ENCODE measurements at regions not wholly inside any gene's neighbourhood (a gene's known extent, or its start where the extent isn't known, plus 50 kb on each side); places are given as distances from the start of the nearest gene placed in this dataset.

DNA sequence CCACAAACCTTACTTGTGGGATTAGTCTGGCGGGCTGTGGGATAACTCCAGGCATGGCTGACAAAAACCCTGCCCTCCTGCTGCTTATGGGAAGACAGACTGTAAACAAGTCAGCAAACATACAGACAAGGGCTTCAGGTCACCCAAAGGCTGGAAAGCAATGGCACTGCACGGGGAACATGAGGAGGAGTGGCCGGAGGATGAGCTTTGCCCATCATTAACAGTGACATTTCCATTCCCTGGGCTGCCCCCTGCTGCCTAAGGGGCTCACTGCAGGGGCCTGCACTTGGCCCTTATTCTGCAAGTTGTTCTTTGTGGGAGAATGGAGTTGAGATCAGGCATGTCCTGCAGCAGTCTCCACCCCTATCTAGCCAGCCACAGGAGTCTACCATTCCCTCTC, 91.3 kb downstream of the UQCRFS1 start:
- intact Hi-C loops (cut with DNase I): loop anchor here in 2 of 10 donors (10.0 kb wide), 1 partner anchor 143 kb away; no protein-coding TSS in a partner anchor
- Histone ChIP-seq H3K36me3 (no peaks in the 10 kb centered on the region), H3K27me3 (peaks cover 0 to 23% (median 8%) of the 10 kb centered on the region in 7 donors), H3K4me1 (no peaks in the 10 kb centered on the region), H3K4me3 (no peak overlapping the region), H3K27ac (no peak overlapping the region), H3K9me3 (no peaks in the 10 kb centered on the region)
- WGBS, 2 donors: 30 to 36% methylated on average over 3 of the region's 3 CpGs
- TF ChIP-seq, protein P1, sequence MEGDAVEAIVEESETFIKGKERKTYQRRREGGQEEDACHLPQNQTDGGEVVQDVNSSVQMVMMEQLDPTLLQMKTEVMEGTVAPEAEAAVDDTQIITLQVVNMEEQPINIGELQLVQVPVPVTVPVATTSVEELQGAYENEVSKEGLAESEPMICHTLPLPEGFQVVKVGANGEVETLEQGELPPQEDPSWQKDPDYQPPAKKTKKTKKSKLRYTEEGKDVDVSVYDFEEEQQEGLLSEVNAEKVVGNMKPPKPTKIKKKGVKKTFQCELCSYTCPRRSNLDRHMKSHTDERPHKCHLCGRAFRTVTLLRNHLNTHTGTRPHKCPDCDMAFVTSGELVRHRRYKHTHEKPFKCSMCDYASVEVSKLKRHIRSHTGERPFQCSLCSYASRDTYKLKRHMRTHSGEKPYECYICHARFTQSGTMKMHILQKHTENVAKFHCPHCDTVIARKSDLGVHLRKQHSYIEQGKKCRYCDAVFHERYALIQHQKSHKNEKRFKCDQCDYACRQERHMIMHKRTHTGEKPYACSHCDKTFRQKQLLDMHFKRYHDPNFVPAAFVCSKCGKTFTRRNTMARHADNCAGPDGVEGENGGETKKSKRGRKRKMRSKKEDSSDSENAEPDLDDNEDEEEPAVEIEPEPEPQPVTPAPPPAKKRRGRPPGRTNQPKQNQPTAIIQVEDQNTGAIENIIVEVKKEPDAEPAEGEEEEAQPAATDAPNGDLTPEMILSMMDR (IDR thresholded peaks at IDR 0.05): peak in 8 of 9 donors; percentile 4 to 42 (median 38)
- DNase-seq (no peak), ATAC-seq (peak in 1 of 8 donors; percentile 33)

DNA sequence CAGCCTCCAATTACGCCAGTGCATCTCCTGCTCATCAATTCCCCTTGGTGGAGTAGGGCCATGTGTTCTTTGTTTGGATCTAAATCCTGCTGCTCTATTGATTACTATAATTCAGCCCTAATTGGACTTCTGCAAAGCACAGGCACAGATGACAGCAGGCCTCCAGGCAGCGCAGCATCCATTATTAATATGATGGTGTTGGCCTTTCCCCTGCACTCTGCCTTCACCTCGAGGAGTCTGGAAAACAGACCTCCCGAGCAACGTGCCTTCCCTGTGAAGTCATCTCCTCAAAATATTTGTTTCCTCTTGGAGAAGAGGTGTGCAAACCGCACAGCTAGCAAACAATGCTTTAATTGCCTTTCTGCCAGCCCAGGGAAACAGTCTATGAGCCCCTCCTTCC, 92.5 kb downstream of the UQCRFS1 start:
- intact Hi-C loops (cut with DNase I): loop anchor here in 2 of 10 donors (10.0 kb wide), 1 partner anchor 144 kb away; no protein-coding TSS in a partner anchor
- no peak for DNase-seq
- TF ChIP-seq, protein P1 (IDR thresholded peaks at IDR 0.05): no peak
- no peak overlapping the region for H3K27ac ChIP-seq
- WGBS, 2 donors: 65 to 72% methylated on average over 6 of the region's 6 CpGs
- H3K4me3 ChIP-seq: no peak overlapping the region
- H3K36me3 ChIP-seq: no peaks in the 10 kb centered on the region
- ATAC-seq: no peak
- no peaks in the 10 kb centered on the region for H3K9me3 ChIP-seq
- peaks cover 0 to 13% (median under 1%) of the 10 kb centered on the region in 7 donors for H3K27me3 ChIP-seq
- no peaks in the 10 kb centered on the region for H3K4me1 ChIP-seq

DNA sequence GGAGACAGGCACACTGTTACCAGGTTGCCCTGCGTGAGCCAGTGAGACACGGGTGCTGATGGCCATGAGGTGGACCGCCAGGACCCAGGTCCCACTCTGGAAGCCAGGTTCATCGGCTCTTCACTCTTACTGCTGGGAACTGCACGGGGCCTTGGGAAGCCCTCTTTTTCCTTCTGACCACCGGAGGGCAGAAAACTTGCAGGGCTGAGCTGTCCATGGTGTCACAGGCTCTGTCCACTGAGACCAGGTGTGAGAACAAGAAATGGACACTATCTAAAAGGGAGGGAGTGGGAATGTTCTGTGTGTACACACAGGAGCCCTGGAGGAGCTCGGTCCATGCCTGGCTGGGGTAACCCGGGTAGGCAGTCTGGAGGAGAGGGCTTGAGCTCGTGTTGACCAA, 93.4 kb downstream of the UQCRFS1 start:
- no peaks in the 10 kb centered on the region for H3K36me3 ChIP-seq
- no peak for DNase-seq
- H3K9me3 ChIP-seq: no peaks in the 10 kb centered on the region
- intact Hi-C loops (cut with DNase I): loop anchor here in 2 of 10 donors (10.0 kb wide), 1 partner anchor 145 kb away; no protein-coding TSS in a partner anchor
- TF ChIP-seq, protein P1 (IDR thresholded peaks at IDR 0.05): peak in 6 of 9 donors; percentile 9 to 39 (median 19)
- peaks cover 0 to 13% (median 0%) of the 10 kb centered on the region in 7 donors for H3K27me3 ChIP-seq
- ATAC-seq: peak in 2 of 8 donors; percentile 17 to 33
- no peak overlapping the region for H3K4me3 ChIP-seq
- WGBS, 2 donors: 46 to 49% methylated on average over 9 of the region's 9 CpGs
- H3K27ac ChIP-seq: no peak overlapping the region
- no peaks in the 10 kb centered on the region for H3K4me1 ChIP-seq

DNA sequence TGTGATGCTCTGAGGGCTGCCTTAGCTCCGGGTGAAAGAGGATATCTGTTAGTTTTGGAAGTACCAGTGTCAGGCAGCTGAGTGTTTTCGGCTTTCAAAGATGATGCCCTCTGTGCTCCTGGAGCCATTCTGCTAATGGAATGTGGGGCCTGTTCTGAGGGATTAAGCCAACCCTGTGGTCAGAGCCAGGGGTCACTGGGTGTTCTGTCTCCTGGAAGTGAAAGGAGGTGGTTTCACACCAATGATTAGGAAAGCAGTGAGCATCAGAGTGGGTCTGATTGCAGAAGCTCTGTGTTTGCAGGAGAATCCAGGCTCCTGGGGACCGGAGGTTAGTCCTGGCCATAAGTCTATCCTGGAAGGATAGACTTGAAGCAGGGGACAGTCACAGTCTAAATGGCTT, 94.6 kb downstream of the UQCRFS1 start:
- Histone ChIP-seq H3K4me3 (no peak overlapping the region), H3K27ac (no peak overlapping the region), H3K36me3 (no peaks in the 10 kb centered on the region), H3K4me1 (no peaks in the 10 kb centered on the region), H3K9me3 (no peaks in the 10 kb centered on the region), H3K27me3 (peaks cover 0 to 13% (median 0%) of the 10 kb centered on the region in 7 donors)
- DNase-seq (no peak), ATAC-seq (no peak)
- 26 to 28% methylated on average over 3 of the region's 3 CpGs for WGBS, 2 donors
- TF ChIP-seq, protein P1 (IDR thresholded peaks at IDR 0.05): no peak
- intact Hi-C loops (cut with DNase I): loop anchor here in 2 of 10 donors (10.0 kb wide), 1 partner anchor 146 kb away; no protein-coding TSS in a partner anchor

Measured in heart right ventricle (tissue), 16 donors.